Left lung (tissue), 4 donors: ENCODE measurements at regions not wholly inside any gene's neighbourhood (a gene's known extent, or its start where the extent isn't known, plus 50 kb on each side); places are given as distances from the start of the nearest gene placed in this dataset.

Experiments
- ATAC-seq: fragments of 200-7000 bp; cut with Tn5 transposase; one replicate; pipeline ENCODE4 v1.9.1; 2020; ENCODE audit warnings: moderate library complexity
- DNase-seq, 4 donors: peaks; one replicate each; pipeline ENCODE4 v3.0.0-alpha.2; 2013 to 2020
- H3K27ac ChIP-seq, 2 donors: fragments of 200-600 bp; sonication (generic) in 1 of 2; one replicate each; pipeline versions ENCODE4 v1.5.0 to v1.8.0; 2020 to 2021
- H3K27me3 ChIP-seq, 2 donors: fragments of 200-600 bp; sonication (generic) in 1 of 2; one replicate each; pipeline versions ENCODE4 v1.5.0 to v1.8.0; 2020 to 2021
- H3K36me3 ChIP-seq, 2 donors: fragments of 200-600 bp; sonication (generic) in 1 of 2; one replicate each; pipeline versions ENCODE4 v1.5.0 to v1.8.0; 2020 to 2021
- H3K4me1 ChIP-seq, 2 donors: fragments of 200-600 bp; one replicate each; pipeline ENCODE4 v1.8.0; 2021
- H3K4me3 ChIP-seq, 2 donors: fragments of 200-600 bp; sonication (generic) in 1 of 2; one replicate each; pipeline versions ENCODE4 v1.5.0 to v1.8.0; 2020 to 2021; ENCODE audit warnings: mild to moderate bottlenecking in 1 of 2
- H3K9me3 ChIP-seq, 2 donors: fragments of 200-600 bp; sonication (generic) in 1 of 2; one replicate each; pipeline versions ENCODE4 v1.5.0 to v1.8.0; 2020 to 2021
- CTCF ChIP-seq, 2 donors: fragments of 200-600 bp; sonication (generic) in 1 of 2; IDR thresholded peaks; one replicate each; pipeline versions ENCODE4 v1.5.0 to v1.8.0; 2021; ENCODE audit warnings: antibody characterized with exemption in 2 of 2
- intact Hi-C, 2 donors: fragments of 100-400 bp; cut with DNase I; formaldehyde crosslinking; loops; one replicate each; pipeline versions ENCODE4 v1.11.2 to v1.14.2; 2022
- donor health status: DM: no; HTN: yes; CAD: no.
- donor health status: DM: no; HTN: no; CAD: no.

GRCh38 chr7:15743926-15744480 lies 57.5 kb upstream of the MEOX2 start:
- Histone ChIP-seq H3K4me1 (no peaks in the 10 kb centered on the region), H3K9me3 (no peaks in the 10 kb centered on the region), H3K27ac (no peak overlapping the region), H3K4me3 (no peak overlapping the region), H3K27me3 (no peaks in the 10 kb centered on the region), H3K36me3 (no peaks in the 10 kb centered on the region)
- TF ChIP-seq CTCF (IDR thresholded peaks at IDR 0.05) = no peak
- DNase-seq (peak in 2 of 4 donors; percentile 45 to 54), ATAC-seq (no peak)
- intact Hi-C loops = no loop called here

- no peaks in the 10 kb centered on the region for H3K36me3 ChIP-seq
- TF ChIP-seq CTCF (IDR thresholded peaks at IDR 0.05) = no peak
- H3K4me1 ChIP-seq = no peaks in the 10 kb centered on the region
- intact Hi-C loops = no loop called here
- no peak overlapping the region for H3K27ac ChIP-seq
- H3K27me3 ChIP-seq = no peaks in the 10 kb centered on the region
- no peaks in the 10 kb centered on the region for H3K9me3 ChIP-seq
- H3K4me3 ChIP-seq = no peak overlapping the region
- ATAC-seq = no peak
- no peak for DNase-seq
These were observed 51.1 kb upstream of the MEOX2 start for GRCh38 chr7:15737601-15738000.
